ENCODE measurements at regions not wholly inside any gene's neighbourhood (a gene's known extent, or its start where the extent isn't known, plus 50 kb on each side); places are given as distances from the start of the nearest gene placed in this dataset.

- peaks cover 2% of the 10 kb centered on the region for H3K4me1 Mint-ChIP-seq
- H3K27ac Mint-ChIP-seq = no peak overlapping the region
- ATAC-seq (no peak), DNase-seq (ENCODE audit: low spot score) (no peak)
- ChIA-PET POLR2A (no interaction called here), CTCF (no interaction called here)
- H3K36me3 Mint-ChIP-seq = no peaks in the 10 kb centered on the region
- H3K4me3 Mint-ChIP-seq = no peak overlapping the region
- no peaks in the 10 kb centered on the region for H3K9me3 Mint-ChIP-seq
- H3K27me3 Mint-ChIP-seq (ENCODE audit: low read depth) = peaks cover 3% of the 10 kb centered on the region; the same call in 1 of the 2 replicates
- TF ChIP-seq PRDM15 (CRISPR knock-in tag; IDR thresholded peaks at IDR 0.05) = no peak
- TF ChIP-seq JUN (CRISPR knock-in tag; IDR thresholded peaks at IDR 0.05) = no peak
- peak; percentile 64; the same call in 1 of the 2 replicates for TF ChIP-seq ZNF263 (CRISPR knock-in tag; IDR thresholded peaks at IDR 0.05; ENCODE audit: low read depth)
- no peak for TF ChIP-seq TP53 (CRISPR knock-in tag; IDR thresholded peaks at IDR 0.05)
- TF ChIP-seq STAT6 (CRISPR knock-in tag; conservative IDR thresholded peaks at IDR 0.05; ENCODE audit: low read depth) = no peak
- no peak for TF ChIP-seq ZNF317 (CRISPR knock-in tag; IDR thresholded peaks at IDR 0.05; ENCODE audit: borderline replicate concordance, low read depth)
- TF ChIP-seq ATF3 (CRISPR knock-in tag; conservative IDR thresholded peaks at IDR 0.05) = no peak
- TF ChIP-seq NR1H2 (CRISPR knock-in tag; IDR thresholded peaks at IDR 0.05) = no peak
Observed at GRCh38 chr13:99132295-99132835, 68.3 kb upstream of the UBAC2 start.

GRCh38 chr13:99133230-99133629, 67.4 kb upstream of the UBAC2 start:
- H3K27ac Mint-ChIP-seq = no peak overlapping the region
- ATAC-seq (no peak), DNase-seq (ENCODE audit: low spot score) (no peak)
- H3K27me3 Mint-ChIP-seq (ENCODE audit: low read depth) = peaks cover 3% of the 10 kb centered on the region; the same call in 1 of the 2 replicates
- POLR2A ChIA-PET = no interaction called here
- H3K4me3 Mint-ChIP-seq = no peak overlapping the region
- no peak for TF ChIP-seq CBFB (CRISPR knock-in tag; IDR thresholded peaks at IDR 0.05; ENCODE audit: low read depth)
- no peak for TF ChIP-seq NR1H2 (CRISPR knock-in tag; IDR thresholded peaks at IDR 0.05)
- TF ChIP-seq JUN (CRISPR knock-in tag; IDR thresholded peaks at IDR 0.05) = no peak
- TF ChIP-seq SP1 (CRISPR knock-in tag; conservative IDR thresholded peaks at IDR 0.05) = no peak
- TF ChIP-seq AFF4 (CRISPR knock-in tag; IDR thresholded peaks at IDR 0.05; ENCODE audit: borderline replicate concordance) = no peak
- TF ChIP-seq NR3C1 (CRISPR knock-in tag; conservative IDR thresholded peaks at IDR 0.05; ENCODE audit: low read depth) = no peak
- TF ChIP-seq IRF2 (CRISPR knock-in tag; IDR thresholded peaks at IDR 0.05; ENCODE audit: borderline replicate concordance, low read depth) = no peak
- H3K36me3 Mint-ChIP-seq = no peaks in the 10 kb centered on the region
- CTCF ChIA-PET = interaction anchor here (0.8 to 1.5 kb wide), 3 partner anchors 43 to 187 kb away, joined by 3 to 5 read pairs (median 4); no protein-coding TSS in a partner anchor
- H3K4me1 Mint-ChIP-seq = peaks cover 4% of the 10 kb centered on the region
- no peaks in the 10 kb centered on the region for H3K9me3 Mint-ChIP-seq

Data from WTC11 (cell line).